Kidney (tissue), 13 donors: ENCODE measurements at regions not wholly inside any gene's neighbourhood (a gene's known extent, or its start where the extent isn't known, plus 50 kb on each side); places are given as distances from the start of the nearest gene placed in this dataset.

ENCODE experiments used
- DNase-seq, 5 donors: peaks; one replicate each; pipeline ENCODE4 v3.0.0-alpha.2; 2013 to 2020
- FAIRE-seq: peaks from 2 replicates; lab custom pipeline; 2012; peaks lifted over from hg19 to GRCh38; lab: Jason Lieb, UNC
- H3K27ac ChIP-seq, 2 donors: one replicate each; pipeline ENCODE4 v1.7.0; 2013; ENCODE audit warnings: low read depth in 2 of 2, low read length in 2 of 2, inconsistent platforms in 1 of 2
- H3K27me3 ChIP-seq: one replicate; pipeline ENCODE4 v1.7.1; 2013; ENCODE audit warnings: low read length, inconsistent platforms; ENCODE audit not compliant: control insufficient read depth, insufficient read depth
- H3K36me3 ChIP-seq, 3 donors: one replicate each; pipeline versions ENCODE4 v1.7.0 to v1.7.1; 2013; ENCODE audit warnings: low read length in 3 of 3, control low read depth in 1 of 3, inconsistent platforms in 1 of 3; ENCODE audit not compliant: insufficient read depth in 3 of 3, control insufficient read depth in 2 of 3
- H3K4me1 ChIP-seq, 3 donors: one replicate each; pipeline versions ENCODE4 v1.7.0 to v1.7.1; 2013; ENCODE audit warnings: low read length in 3 of 3, inconsistent platforms in 1 of 3, low read depth in 1 of 3; ENCODE audit not compliant: control insufficient read depth in 2 of 3, insufficient read depth in 2 of 3
- H3K4me3 ChIP-seq, 3 donors: one replicate each; pipeline versions ENCODE4 v1.7.0 to v1.8.1; 2013; ENCODE audit warnings: low read length in 3 of 3, control low read depth in 1 of 3, inconsistent platforms in 1 of 3
- H3K9ac ChIP-seq, 3 donors: one replicate each; pipeline versions ENCODE4 v1.7.0 to v1.7.1; 2013; ENCODE audit warnings: low read length in 3 of 3, control low read depth in 1 of 3, inconsistent platforms in 1 of 3
- H3K9me3 ChIP-seq, 3 donors: one replicate each; pipeline versions ENCODE4 v1.7.0 to v1.7.1; 2013; ENCODE audit warnings: low read length in 3 of 3, control low read depth in 1 of 3, inconsistent platforms in 1 of 3; ENCODE audit not compliant: control insufficient read depth in 2 of 3, insufficient read depth in 1 of 3
- intact Hi-C: fragments of 100-400 bp; cut with DNase I; formaldehyde crosslinking; loops from one replicate; pipeline ENCODE4 v1.11.1; 2022
- TF ChIP-seq, protein P1 (sequence below): IDR thresholded peaks from 3 replicates; pipeline ENCODE4 v1.5.1; 2012; ENCODE audit warnings: mild to moderate bottlenecking, moderate library complexity, borderline replicate concordance; ENCODE audit not compliant: insufficient read depth; ENCODE audit errors: extremely low read depth
- donor health status: control.
- donor health status: control.
- donor health status: control.
- donor health status: control.
- donor health status: control.
- donor health status: DM: yes; HTN: yes; CAD: no.
- donor health status: Normal renal cell carcinoma (clear cell type).

DNA sequence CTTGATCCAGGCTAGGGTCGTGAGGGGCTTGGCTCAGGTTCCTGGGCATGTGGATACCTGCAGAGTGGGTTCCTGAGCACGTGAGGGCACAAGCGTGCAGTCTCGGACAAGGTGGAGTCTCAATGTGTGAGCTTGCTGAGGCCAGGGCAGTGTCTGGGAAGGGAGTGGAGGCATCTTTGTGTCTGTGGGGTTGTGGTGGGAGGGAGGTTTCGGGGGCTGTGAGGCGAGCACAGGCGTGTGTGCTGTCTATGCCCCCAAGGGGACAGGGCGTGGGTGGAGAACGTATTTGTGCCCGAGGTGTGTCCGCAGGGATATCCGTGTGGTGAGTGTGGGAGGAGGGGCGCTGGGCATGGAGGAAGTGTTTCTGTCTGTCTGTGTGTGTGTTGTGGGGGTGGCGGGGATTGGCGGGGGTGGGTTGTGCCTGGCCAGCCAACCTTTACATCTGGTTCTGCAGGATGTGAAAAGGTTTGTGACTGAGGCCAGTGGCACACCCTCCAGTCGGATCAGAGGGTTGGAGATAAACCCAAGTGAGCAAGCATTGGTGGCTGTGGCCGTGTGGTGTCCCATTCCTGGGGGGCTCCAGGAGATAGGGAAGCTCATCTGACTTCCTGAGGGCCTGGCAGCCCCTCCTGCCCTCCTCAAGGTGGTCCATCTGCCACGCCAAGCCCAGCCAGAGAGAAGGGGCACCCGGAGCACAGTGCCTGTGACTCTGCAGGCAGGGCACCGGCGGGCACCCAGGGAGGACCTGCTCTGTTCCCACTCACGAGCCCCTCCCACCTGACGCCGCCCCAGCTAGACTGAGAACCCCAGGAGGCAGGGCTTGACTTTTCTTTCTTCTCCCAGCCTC, 57.1 kb downstream of the ZFP36L2 start:
- H3K36me3 ChIP-seq, result no peaks in the 10 kb centered on the region
- no peak for FAIRE-seq
- no peaks in the 10 kb centered on the region for H3K9me3 ChIP-seq
- peaks cover 0 to 22% (median 0%) of the 10 kb centered on the region in 3 donors for H3K4me1 ChIP-seq
- intact Hi-C loops, result no loop called here
- DNase-seq, result peak in 2 of 5 donors; percentile 65 to 94
- H3K27me3 ChIP-seq, result no peaks in the 10 kb centered on the region
- H3K4me3 ChIP-seq, result no peak overlapping the region
- TF ChIP-seq, protein P1, sequence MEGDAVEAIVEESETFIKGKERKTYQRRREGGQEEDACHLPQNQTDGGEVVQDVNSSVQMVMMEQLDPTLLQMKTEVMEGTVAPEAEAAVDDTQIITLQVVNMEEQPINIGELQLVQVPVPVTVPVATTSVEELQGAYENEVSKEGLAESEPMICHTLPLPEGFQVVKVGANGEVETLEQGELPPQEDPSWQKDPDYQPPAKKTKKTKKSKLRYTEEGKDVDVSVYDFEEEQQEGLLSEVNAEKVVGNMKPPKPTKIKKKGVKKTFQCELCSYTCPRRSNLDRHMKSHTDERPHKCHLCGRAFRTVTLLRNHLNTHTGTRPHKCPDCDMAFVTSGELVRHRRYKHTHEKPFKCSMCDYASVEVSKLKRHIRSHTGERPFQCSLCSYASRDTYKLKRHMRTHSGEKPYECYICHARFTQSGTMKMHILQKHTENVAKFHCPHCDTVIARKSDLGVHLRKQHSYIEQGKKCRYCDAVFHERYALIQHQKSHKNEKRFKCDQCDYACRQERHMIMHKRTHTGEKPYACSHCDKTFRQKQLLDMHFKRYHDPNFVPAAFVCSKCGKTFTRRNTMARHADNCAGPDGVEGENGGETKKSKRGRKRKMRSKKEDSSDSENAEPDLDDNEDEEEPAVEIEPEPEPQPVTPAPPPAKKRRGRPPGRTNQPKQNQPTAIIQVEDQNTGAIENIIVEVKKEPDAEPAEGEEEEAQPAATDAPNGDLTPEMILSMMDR, result no peak
- H3K9ac ChIP-seq, result peak overlapping the region in 1 of 3 donors; percentile 36
- H3K27ac ChIP-seq, result peak overlapping the region; percentile 79

DNA sequence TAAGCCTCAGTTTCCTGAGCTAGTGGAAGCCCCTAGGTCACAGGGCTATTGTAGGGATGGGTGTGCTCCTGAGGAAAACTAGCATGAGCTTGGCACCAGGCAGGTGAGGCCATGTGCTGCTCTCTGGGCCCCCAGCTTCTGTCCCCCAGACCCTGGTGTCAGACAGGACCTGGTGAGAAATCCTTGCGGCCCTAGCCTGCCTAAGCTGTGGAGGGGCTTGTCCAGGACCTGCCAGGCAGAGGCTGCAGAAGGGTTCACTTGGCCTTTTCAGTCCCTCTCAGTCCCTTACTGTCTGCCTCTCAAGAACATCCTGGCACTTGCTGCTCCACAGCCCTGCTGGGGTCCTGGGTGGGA, 58.4 kb downstream of the ZFP36L2 start:
- intact Hi-C loops, result no loop called here
- Histone ChIP-seq H3K9me3 (no peaks in the 10 kb centered on the region), H3K4me3 (no peak overlapping the region), H3K27ac (peak overlapping the region in 1 of 2 donors; percentile 79), H3K36me3 (no peaks in the 10 kb centered on the region), H3K27me3 (no peaks in the 10 kb centered on the region), H3K9ac (no peak overlapping the region), H3K4me1 (peaks cover 0 to 25% (median 6%) of the 10 kb centered on the region in 3 donors)
- TF ChIP-seq, protein P1, result no peak
- FAIRE-seq (no peak), DNase-seq (no peak)

GRCh38 chr2:43165378-43166069, 60.9 kb downstream of the ZFP36L2 start:
- Histone ChIP-seq H3K4me1 (peaks cover 0 to 27% (median 25%) of the 10 kb centered on the region in 3 donors), H3K27me3 (no peaks in the 10 kb centered on the region), H3K9me3 (no peaks in the 10 kb centered on the region), H3K36me3 (no peaks in the 10 kb centered on the region), H3K4me3 (no peak overlapping the region), H3K27ac (no peak overlapping the region), H3K9ac (no peak overlapping the region)
- TF ChIP-seq, protein P1, result no peak
- intact Hi-C loops, result no loop called here
- DNase-seq, result no peak
- FAIRE-seq, result no peak
